ENCODE measurements at regions not wholly inside any gene's neighbourhood (a gene's known extent, or its start where the extent isn't known, plus 50 kb on each side); places are given as distances from the start of the nearest gene placed in this dataset.
"Not testable (repeated sequence)": the region's sequence is repeated elsewhere in the genome, so short reads cannot be mapped to it uniquely, and the experiment has no call there.

- not testable (repeated sequence) for DNase-seq
Measured at GRCh38 chr18:28421950-28422349, 245.0 kb upstream of the CDH2 start.

GRCh38 chr18:28412521-28412920, 235.6 kb upstream of the CDH2 start:
- DNase-seq = no peak

GRCh38 chr18:28411806-28412205, 234.9 kb upstream of the CDH2 start:
- DNase-seq = no peak

GRCh38 chr18:28409811-28410210, 232.9 kb upstream of the CDH2 start:
- no peak for DNase-seq

- DNase-seq = no peak
Measured at GRCh38 chr18:28408528-28408927, 231.6 kb upstream of the CDH2 start.

- no peak for DNase-seq
Measured at GRCh38 chr18:28407681-28408080, 230.8 kb upstream of the CDH2 start.

- DNase-seq = no peak
Measured at GRCh38 chr18:28406533-28406932, 229.6 kb upstream of the CDH2 start.

- DNase-seq = no peak
Measured at GRCh38 chr18:28404694-28405093, 227.8 kb upstream of the CDH2 start.

GRCh38 chr18:28399781-28400362, 222.9 kb upstream of the CDH2 start:
- no peak for DNase-seq

- no peak for DNase-seq
Measured at GRCh38 chr18:28398471-28398870, 221.5 kb upstream of the CDH2 start.

GRCh38 chr18:28390022-28390421, 213.1 kb upstream of the CDH2 start:
- no peak for DNase-seq

- DNase-seq = no peak
Measured at GRCh38 chr18:28382215-28382879, 205.4 kb upstream of the CDH2 start.

- no peak for DNase-seq
Measured at GRCh38 chr18:28372186-28372585, 195.3 kb upstream of the CDH2 start.

- no peak for DNase-seq
Measured at GRCh38 chr18:28366676-28367075, 189.7 kb upstream of the CDH2 start.

GRCh38 chr18:28365411-28365831, 188.5 kb upstream of the CDH2 start:
- DNase-seq = no peak

- no peak for DNase-seq
Measured at GRCh38 chr18:28363124-28363523, 186.2 kb upstream of the CDH2 start.

GRCh38 chr18:28359176-28359575, 182.2 kb upstream of the CDH2 start:
- no peak for DNase-seq

- DNase-seq = no peak
Measured at GRCh38 chr18:28357766-28358401, 181.0 kb upstream of the CDH2 start.

GRCh38 chr18:28350821-28351220, 173.9 kb upstream of the CDH2 start:
- no peak for DNase-seq

GRCh38 chr18:28342231-28342630, 165.3 kb upstream of the CDH2 start:
- DNase-seq = no peak

GRCh38 chr18:28338316-28338715, 161.4 kb upstream of the CDH2 start:
- no peak for DNase-seq

GRCh38 chr18:28334516-28334915, 157.6 kb upstream of the CDH2 start:
- no peak for DNase-seq

- no peak for DNase-seq
Measured at GRCh38 chr18:28332071-28332470, 155.1 kb upstream of the CDH2 start.

GRCh38 chr18:28331551-28331950, 154.6 kb upstream of the CDH2 start:
- DNase-seq = no peak

- DNase-seq = no peak
Measured at GRCh38 chr18:28313602-28314001, 136.7 kb upstream of the CDH2 start.

Data from activated CD4-positive, alpha-beta T cell treated with anti-CD3 and anti-CD28 coated beads, Interleukin-2, amount 50 U/mL, for 16 hours (primary cell).